ENCODE measurements at regions not wholly inside any gene's neighbourhood (a gene's known extent, or its start where the extent isn't known, plus 50 kb on each side); places are given as distances from the start of the nearest gene placed in this dataset.

DNA sequence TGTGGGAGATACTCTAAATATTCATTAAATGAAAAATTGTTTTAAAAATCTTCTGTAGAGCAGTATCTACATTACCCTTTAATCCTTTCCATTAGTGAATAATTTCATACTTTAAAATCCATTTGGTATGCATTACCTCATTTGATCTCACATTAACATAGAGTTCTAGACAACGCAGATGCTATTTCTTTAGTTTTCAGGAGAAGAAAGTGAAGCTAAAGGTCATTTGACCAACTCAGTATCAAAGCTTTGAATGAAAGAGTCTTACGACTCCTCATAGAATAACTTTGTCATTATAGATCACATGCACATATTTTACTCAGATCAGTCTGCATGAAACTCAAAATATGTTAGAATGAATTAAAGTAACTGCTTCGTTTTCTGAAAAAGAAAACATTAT lies 460.2 kb downstream of the DNAJB9 start:
- no peak overlapping the region for H3K4me3 ChIP-seq (ENCODE audit: low read depth, low read length)
- no peak for DNase-seq (ENCODE audit: low read depth)
- TF ChIP-seq, protein P1, sequence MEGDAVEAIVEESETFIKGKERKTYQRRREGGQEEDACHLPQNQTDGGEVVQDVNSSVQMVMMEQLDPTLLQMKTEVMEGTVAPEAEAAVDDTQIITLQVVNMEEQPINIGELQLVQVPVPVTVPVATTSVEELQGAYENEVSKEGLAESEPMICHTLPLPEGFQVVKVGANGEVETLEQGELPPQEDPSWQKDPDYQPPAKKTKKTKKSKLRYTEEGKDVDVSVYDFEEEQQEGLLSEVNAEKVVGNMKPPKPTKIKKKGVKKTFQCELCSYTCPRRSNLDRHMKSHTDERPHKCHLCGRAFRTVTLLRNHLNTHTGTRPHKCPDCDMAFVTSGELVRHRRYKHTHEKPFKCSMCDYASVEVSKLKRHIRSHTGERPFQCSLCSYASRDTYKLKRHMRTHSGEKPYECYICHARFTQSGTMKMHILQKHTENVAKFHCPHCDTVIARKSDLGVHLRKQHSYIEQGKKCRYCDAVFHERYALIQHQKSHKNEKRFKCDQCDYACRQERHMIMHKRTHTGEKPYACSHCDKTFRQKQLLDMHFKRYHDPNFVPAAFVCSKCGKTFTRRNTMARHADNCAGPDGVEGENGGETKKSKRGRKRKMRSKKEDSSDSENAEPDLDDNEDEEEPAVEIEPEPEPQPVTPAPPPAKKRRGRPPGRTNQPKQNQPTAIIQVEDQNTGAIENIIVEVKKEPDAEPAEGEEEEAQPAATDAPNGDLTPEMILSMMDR (conservative IDR thresholded peaks at IDR 0.05; ENCODE audit: low read depth, low read length): no peak

DNA sequence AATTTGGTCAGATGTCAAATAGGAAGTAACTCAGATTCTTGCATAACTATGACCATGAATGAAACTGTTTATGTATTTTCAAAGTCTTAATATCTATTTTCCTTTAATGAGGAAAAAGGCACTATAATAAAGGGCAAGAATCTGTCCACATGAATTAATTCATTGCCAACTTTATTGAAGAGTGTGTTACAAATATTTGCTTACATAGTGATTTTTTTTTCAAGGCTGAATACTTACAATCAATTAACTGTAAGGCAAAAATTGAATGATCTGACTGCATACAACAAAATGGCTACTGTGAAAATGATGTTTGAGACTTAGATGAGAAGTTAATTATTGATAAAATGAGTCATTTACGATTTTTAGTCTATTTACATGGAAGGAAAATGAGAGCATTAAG lies 475.0 kb downstream of the DNAJB9 start:
- no peak overlapping the region for H3K4me3 ChIP-seq (ENCODE audit: low read depth, low read length)
- DNase-seq (ENCODE audit: low read depth): no peak
- TF ChIP-seq, protein P1 (conservative IDR thresholded peaks at IDR 0.05; ENCODE audit: low read depth, low read length): no peak

DNA sequence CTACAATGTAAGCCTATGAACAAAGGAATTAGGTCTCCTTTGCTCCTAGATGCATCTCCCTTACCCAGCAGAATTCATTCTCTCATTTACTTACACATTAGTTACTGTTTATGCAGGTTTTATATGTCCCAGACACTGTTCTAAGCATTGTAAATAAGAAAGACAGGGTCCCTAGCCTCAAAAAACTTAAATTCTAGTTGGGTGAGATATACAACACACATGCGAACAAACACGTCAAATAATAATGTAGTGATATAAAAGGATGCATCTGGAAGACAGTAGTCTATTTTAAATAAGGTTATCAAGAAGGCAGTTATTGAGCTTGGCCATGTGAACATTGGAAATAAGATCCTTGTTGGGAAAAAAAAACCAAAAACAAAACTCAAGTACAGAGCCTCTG lies 479.7 kb downstream of the DNAJB9 start:
- no peak overlapping the region for H3K4me3 ChIP-seq (ENCODE audit: low read depth, low read length)
- DNase-seq (ENCODE audit: low read depth): no peak
- TF ChIP-seq, protein P1 (conservative IDR thresholded peaks at IDR 0.05; ENCODE audit: low read depth, low read length): no peak

DNA sequence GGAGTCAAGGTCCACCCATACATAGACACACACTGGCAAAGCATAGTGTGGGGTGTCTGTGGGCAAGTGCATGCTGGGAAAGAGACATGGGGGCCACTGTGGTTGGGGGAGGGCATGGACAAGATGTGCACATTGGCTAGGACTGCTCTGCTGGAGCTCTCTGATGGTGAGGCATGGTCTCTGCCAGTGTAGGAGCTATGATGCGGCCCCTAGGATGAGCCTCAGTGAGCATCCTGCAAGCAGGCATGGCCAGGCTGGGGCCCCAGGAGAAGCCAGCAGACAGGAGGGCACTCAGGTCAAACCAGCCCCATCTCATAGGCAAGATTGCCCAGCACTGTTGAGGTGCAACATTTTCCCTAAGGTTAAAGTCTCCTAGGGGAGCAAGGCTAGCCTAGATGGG lies 489.4 kb downstream of the DNAJB9 start:
- no peak for DNase-seq (ENCODE audit: low read depth)
- TF ChIP-seq, protein P1 (conservative IDR thresholded peaks at IDR 0.05; ENCODE audit: low read depth, low read length): no peak
- no peak overlapping the region for H3K4me3 ChIP-seq (ENCODE audit: low read depth, low read length)

DNA sequence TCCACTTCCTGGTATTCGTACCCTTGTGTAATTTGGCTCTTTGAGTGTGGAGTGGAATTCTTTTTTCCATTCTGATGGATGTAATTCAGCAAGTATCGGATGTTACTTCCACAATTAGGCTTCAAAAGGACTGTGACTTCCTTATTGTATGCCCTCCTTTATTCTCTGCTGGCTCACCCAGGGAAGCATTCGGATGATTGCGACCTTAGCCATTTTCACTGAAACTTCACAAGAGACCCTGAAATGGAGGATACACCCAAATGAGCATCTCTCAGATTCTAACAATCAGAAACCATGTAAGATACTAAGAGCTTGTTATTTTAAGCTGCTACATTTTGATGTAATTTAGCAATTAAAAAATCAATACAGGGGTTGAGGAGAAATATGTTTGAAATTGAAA lies 493.1 kb downstream of the DNAJB9 start:
- TF ChIP-seq, protein P1 (conservative IDR thresholded peaks at IDR 0.05; ENCODE audit: low read depth, low read length): no peak
- DNase-seq (ENCODE audit: low read depth): no peak

DNA sequence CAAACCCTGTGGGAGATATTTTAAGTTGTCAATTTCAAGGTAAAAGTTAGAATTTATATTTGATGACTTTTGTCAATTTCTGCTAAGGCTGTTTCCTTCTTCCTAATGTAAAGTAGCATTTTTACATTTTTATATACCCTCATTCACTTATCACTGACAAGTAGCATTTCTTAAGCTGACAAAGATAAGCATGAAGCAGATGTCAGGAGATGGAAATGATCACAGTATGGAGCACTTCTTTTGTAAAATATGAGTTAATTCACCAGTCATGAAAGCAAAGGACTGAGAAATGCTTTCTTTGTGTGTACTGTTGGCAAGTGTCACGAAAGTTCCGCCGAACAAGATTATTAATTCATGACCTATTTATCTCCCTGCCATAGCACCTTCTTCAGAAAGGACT lies 503.9 kb downstream of the DNAJB9 start:
- no peak for DNase-seq (ENCODE audit: low read depth)
- H3K4me3 ChIP-seq (ENCODE audit: low read depth, low read length): no peak overlapping the region
- TF ChIP-seq, protein P1 (conservative IDR thresholded peaks at IDR 0.05; ENCODE audit: low read depth, low read length): no peak

More for the DNA sequence above, 493.1 kb downstream of the DNAJB9 start:
- no peak overlapping the region for H3K4me3 ChIP-seq (ENCODE audit: low read depth, low read length)

DNA sequence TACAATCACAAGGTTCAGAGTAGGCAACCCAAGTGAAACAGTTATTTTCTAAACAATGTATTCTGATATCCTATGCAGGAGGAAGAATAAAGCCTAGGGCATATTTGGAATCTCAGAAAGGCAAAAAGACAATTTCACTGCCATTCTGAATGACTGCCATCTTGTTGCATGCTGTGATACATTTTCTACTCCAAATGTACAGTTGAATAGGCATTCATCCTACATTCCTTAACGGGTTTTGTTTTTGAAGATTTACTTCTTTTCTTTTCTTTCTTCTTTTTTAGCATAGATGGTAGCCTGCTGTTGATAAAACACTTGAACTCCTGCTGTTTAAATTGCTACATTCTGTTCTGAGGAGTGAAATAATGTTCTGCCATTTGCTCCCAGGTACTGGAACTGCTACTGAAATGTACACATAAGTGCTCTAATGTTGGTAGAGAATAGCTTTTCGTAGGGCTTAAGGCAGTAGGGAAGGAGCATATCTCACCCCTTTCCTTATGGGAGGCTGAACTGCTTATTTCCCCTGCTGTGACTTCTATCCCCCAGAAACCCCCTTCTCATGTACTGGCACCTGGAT lies 506.8 kb downstream of the DNAJB9 start:
- TF ChIP-seq, protein P1 (conservative IDR thresholded peaks at IDR 0.05; ENCODE audit: low read depth, low read length): no peak

More for the DNA sequence above, 506.8 kb downstream of the DNAJB9 start:
- H3K4me3 ChIP-seq (ENCODE audit: low read depth, low read length): no peak overlapping the region
- no peak for DNase-seq (ENCODE audit: low read depth)
